Uterus (tissue), 3 donors: ENCODE measurements at regions not wholly inside any gene's neighbourhood (a gene's known extent, or its start where the extent isn't known, plus 50 kb on each side); places are given as distances from the start of the nearest gene placed in this dataset.

Experiments
- DNase-seq, 2 donors: peaks; one replicate each; pipeline ENCODE4 v3.0.0-alpha.2; 2019 to 2020
- H3K27ac ChIP-seq, 2 donors: fragments of 200-600 bp; sonication (generic); 1 replicate in 1 of 2; 2 replicates in 1 of 2; pipeline ENCODE4 v1.5.1; 2016 to 2018
- H3K27me3 ChIP-seq, 2 donors: fragments of 200-600 bp; sonication (generic); one replicate each; pipeline ENCODE4 v1.5.1; 2018 to 2019; ENCODE audit warnings: control low read depth in 1 of 2
- H3K36me3 ChIP-seq, 2 donors: fragments of 200-600 bp; sonication (generic); one replicate each; pipeline ENCODE4 v1.5.1; 2019; ENCODE audit warnings: control low read depth in 1 of 2
- H3K4me1 ChIP-seq, 2 donors: fragments of 200-600 bp; sonication (generic); one replicate each; pipeline ENCODE4 v1.5.1; 2018 to 2019; ENCODE audit warnings: control low read depth in 1 of 2
- H3K4me3 ChIP-seq, 2 donors: fragments of 200-600 bp; sonication (generic); 1 replicate in 1 of 2; 2 replicates in 1 of 2; pipeline ENCODE4 v1.5.1; 2018 to 2019; ENCODE audit warnings: mild to moderate bottlenecking in 1 of 2
- H3K9me3 ChIP-seq, 2 donors: fragments of 200-600 bp; sonication (generic); one replicate each; pipeline ENCODE4 v1.5.1; 2019; ENCODE audit warnings: control low read depth in 1 of 2
- CTCF ChIP-seq, 4 experiments: fragments of 200-600 bp in 2 of 4; fragments of 450-650 bp in 2 of 4; sonication (generic) in 2 of 4; IDR thresholded peaks; one replicate each; pipeline ENCODE4 v1.5.1; 2016 to 2019; ENCODE audit warnings: antibody characterized with exemption in 4 of 4, mild to moderate bottlenecking in 2 of 4, moderate library complexity in 1 of 4
- POLR2A ChIP-seq, 2 donors: fragments of 450-650 bp; IDR thresholded peaks; one replicate each; pipeline ENCODE4 v1.6.1; 2016; ENCODE audit warnings: antibody characterized with exemption in 2 of 2, mild to moderate bottlenecking in 1 of 2, moderate library complexity in 1 of 2
- intact Hi-C: fragments of 100-400 bp; cut with DNase I; formaldehyde crosslinking; loops from one replicate; pipeline ENCODE4 v1.15.1; 2023; ENCODE audit warnings: low total_unique reads
- donor health status: DM: yes; HTN: yes; CAD: no.

GRCh38 chr6:81145506-81145905 is 607.0 kb downstream of the TENT5A start:
- no peaks in the 10 kb centered on the region for H3K27me3 ChIP-seq
- no peak for DNase-seq
- TF ChIP-seq CTCF (IDR thresholded peaks at IDR 0.05): no peak
- TF ChIP-seq POLR2A (IDR thresholded peaks at IDR 0.05): no peak
- no peaks in the 10 kb centered on the region for H3K4me1 ChIP-seq
- no peak overlapping the region for H3K4me3 ChIP-seq
- H3K36me3 ChIP-seq: no peaks in the 10 kb centered on the region
- intact Hi-C loops: no loop called here
- no peaks in the 10 kb centered on the region for H3K9me3 ChIP-seq
- no peak overlapping the region for H3K27ac ChIP-seq

- no peak for DNase-seq
- H3K4me3 ChIP-seq: no peak overlapping the region
- H3K27me3 ChIP-seq: no peaks in the 10 kb centered on the region
- no peaks in the 10 kb centered on the region for H3K36me3 ChIP-seq
- intact Hi-C loops: no loop called here
- TF ChIP-seq CTCF (IDR thresholded peaks at IDR 0.05) (no peak), POLR2A (IDR thresholded peaks at IDR 0.05) (no peak)
- H3K27ac ChIP-seq: no peak overlapping the region
- no peaks in the 10 kb centered on the region for H3K9me3 ChIP-seq
- H3K4me1 ChIP-seq: no peaks in the 10 kb centered on the region
These were observed 608.1 kb downstream of the TENT5A start for GRCh38 chr6:81144346-81144745.

GRCh38 chr6:81138236-81138635 is 614.2 kb downstream of the TENT5A start:
- no peaks in the 10 kb centered on the region for H3K9me3 ChIP-seq
- no peaks in the 10 kb centered on the region for H3K36me3 ChIP-seq
- no peaks in the 10 kb centered on the region for H3K4me1 ChIP-seq
- no peak for TF ChIP-seq CTCF (IDR thresholded peaks at IDR 0.05)
- H3K27ac ChIP-seq: no peak overlapping the region
- DNase-seq: no peak
- intact Hi-C loops: no loop called here
- no peaks in the 10 kb centered on the region for H3K27me3 ChIP-seq
- no peak overlapping the region for H3K4me3 ChIP-seq

- intact Hi-C loops: no loop called here
- Histone ChIP-seq H3K27me3 (no peaks in the 10 kb centered on the region), H3K9me3 (no peaks in the 10 kb centered on the region), H3K4me3 (no peak overlapping the region), H3K36me3 (no peaks in the 10 kb centered on the region), H3K27ac (no peak overlapping the region), H3K4me1 (no peaks in the 10 kb centered on the region)
- no peak for DNase-seq
- TF ChIP-seq CTCF (IDR thresholded peaks at IDR 0.05) (no peak), POLR2A (IDR thresholded peaks at IDR 0.05) (no peak)
These were observed 621.5 kb downstream of the TENT5A start for GRCh38 chr6:81130969-81131368.

- Histone ChIP-seq H3K36me3 (no peaks in the 10 kb centered on the region), H3K27ac (no peak overlapping the region), H3K9me3 (no peaks in the 10 kb centered on the region), H3K4me3 (no peak overlapping the region), H3K27me3 (no peaks in the 10 kb centered on the region), H3K4me1 (no peaks in the 10 kb centered on the region)
- TF ChIP-seq POLR2A (IDR thresholded peaks at IDR 0.05): no peak
- TF ChIP-seq CTCF (IDR thresholded peaks at IDR 0.05): no peak
- intact Hi-C loops: no loop called here
- no peak for DNase-seq
These were observed 622.4 kb downstream of the TENT5A start for GRCh38 chr6:81130061-81130460.
